HG02840 (cell line): ENCODE measurements at regions not wholly inside any gene's neighbourhood (a gene's known extent, or its start where the extent isn't known, plus 50 kb on each side); places are given as distances from the start of the nearest gene placed in this dataset.

Source experiments
- ATAC-seq: cut with Tn5 transposase; IDR thresholded peaks from one replicate; pipeline ENCODE4 v1.9.1; 2021; ENCODE audit warnings: mild to moderate bottlenecking, moderate library complexity, moderate number of reproducible peaks; ENCODE audit not compliant: unreplicated experiment, low FRiP score

DNA sequence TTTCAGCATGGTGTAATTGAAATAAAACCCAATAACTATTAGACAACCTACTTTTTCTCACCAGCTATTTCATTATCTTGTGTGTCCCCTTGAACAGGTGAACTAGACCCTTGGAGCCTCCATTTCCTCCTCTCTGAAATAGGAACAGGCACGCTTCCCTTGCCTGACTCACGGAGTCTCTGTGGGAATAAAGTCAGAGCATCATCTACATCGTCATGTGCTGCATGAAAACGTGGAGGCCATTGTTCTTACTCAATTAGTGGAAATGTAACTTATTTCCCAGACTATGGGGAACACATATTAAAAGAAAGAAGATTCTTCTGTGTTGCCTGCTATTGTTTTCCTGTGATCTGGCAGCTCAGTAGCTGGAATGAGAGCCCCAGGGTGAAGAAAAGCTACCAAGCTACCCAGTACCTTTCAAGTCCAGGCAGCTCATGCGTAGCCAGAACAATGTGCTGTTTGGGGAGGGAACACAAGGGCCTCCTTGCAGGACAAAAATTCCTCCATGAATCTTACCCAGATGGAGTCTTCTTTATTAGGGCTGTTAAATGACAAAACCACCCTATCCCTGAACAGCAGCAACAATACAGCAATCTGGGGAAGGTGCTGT lies 59.8 kb downstream of the SOX11 start:
- no peak for ATAC-seq

GRCh38 chr2:5756272-5756671 lies 64.1 kb downstream of the SOX11 start:
- no peak for ATAC-seq

DNA sequence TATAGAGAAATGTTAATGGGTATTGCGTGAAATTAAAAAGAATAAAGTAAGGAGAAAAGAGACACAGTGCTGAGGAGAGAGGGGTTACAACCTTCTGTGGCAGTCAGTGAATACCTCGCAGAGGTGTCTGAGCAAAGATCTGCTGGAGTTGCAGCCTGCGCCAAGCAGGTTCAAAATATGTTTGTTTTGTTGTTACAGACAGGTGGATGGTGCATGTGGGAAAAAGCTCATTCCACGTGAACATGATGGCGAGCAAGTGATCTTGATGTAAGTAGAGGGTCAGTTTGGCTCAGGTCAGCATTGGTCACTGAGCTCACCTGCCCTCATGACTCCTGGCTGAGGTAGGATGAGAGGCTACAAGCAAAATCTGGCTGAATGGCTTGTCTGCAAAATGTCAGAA lies 66.2 kb downstream of the SOX11 start:
- no peak for ATAC-seq

DNA sequence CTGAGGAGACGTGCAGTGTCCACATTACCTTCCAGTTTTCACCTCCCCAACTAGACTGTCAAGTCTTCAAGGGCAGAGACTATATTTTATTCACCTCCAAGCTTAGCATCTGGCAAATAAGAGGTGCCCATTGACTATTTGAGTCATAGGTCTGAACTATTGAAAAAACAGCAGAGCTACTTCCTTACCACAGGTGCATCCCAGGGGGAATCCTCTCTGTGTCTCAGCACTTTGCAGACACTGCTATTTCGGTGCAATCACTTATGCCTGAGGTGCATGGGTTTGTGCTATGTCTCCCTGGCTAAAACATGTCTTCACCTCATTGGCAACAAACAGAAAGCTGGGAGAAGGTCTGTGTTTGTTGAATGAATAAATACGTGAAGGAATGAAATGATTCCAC lies 67.8 kb downstream of the SOX11 start:
- ATAC-seq: no peak

- ATAC-seq: no peak
Measured at GRCh38 chr2:5763531-5763930, 71.3 kb downstream of the SOX11 start.

- ATAC-seq: no peak
Measured at GRCh38 chr2:5764041-5764440, 71.9 kb downstream of the SOX11 start.

- ATAC-seq: no peak
Measured at GRCh38 chr2:5766056-5766455, 73.9 kb downstream of the SOX11 start.

DNA sequence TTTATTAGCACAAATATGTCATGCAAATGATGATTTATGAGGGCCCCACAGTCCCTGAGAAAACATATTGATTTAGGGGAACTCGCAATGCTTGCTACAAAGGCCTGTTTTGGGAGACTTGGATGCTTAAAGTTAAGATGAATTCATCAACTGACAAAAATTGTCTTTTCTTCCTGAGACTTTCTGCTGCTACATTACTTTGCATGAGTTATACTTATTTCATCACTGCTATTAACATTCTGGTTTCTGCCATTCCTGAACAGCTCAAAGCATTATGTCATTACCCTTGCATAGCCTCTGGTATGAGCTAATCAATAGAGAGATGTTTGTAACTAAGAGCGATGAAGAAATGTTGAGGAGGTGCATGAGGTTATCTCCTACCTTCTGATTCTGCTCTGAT lies 74.4 kb downstream of the SOX11 start:
- no peak for ATAC-seq

GRCh38 chr2:5777131-5777535 lies 84.9 kb downstream of the SOX11 start:
- ATAC-seq: no peak

DNA sequence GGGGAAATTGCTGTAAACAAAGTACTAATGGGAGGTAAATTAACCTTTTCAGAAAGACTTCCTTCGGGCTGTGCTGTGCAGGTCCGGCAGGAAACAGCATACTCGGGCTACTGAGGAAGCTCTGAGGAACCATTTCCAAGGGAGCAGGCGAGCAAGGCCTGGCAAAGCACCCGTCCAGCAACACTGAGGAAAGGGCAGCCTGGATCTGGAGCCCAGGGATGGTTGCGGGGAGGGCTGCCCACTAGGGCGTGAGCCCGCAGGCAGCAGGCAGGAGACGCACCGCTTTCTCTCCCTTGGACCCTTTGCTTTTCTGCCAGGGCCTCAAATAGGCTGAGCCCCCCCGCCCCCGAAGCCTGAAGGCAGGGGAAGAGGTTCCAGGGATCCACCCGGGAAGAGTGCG lies 89.5 kb downstream of the SOX11 start:
- no peak for ATAC-seq

DNA sequence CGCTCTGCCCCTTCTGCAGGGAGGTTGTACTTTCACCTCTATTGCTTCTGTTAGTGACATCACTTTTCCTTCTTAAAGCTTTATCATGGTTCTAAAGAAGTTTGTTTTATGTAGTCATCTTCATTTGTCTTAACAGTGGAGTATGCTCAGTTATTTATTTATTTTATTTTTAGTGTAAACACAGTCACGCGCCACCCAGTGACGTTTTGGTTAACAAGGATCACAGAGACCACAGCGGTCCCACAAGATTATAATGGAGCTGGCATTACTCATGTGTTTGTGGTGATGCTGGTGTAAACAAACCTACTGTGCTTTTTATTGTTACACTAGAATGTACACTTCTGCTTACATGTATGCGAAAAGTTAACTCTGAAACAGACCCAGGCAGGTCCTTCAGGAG lies 89.9 kb downstream of the SOX11 start:
- no peak for ATAC-seq

DNA sequence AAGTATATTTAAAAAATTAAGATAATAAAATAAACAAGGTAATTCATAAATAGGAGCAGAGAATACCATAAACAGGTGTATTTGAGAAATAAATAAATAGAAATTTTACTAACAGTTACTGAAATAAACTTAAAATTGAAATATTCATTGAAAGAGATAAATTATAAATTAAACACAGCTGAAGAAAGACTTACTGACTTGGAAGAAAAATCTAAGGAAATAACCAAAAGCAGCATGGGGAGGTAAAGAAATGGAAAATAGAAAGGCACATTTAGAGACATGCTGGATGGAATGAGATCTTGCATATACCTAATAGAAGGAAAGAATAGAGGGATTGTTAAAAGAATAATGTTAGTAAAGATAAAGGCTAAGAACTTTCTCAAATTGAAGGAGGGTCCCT lies 96.3 kb downstream of the SOX11 start:
- ATAC-seq: no peak

DNA sequence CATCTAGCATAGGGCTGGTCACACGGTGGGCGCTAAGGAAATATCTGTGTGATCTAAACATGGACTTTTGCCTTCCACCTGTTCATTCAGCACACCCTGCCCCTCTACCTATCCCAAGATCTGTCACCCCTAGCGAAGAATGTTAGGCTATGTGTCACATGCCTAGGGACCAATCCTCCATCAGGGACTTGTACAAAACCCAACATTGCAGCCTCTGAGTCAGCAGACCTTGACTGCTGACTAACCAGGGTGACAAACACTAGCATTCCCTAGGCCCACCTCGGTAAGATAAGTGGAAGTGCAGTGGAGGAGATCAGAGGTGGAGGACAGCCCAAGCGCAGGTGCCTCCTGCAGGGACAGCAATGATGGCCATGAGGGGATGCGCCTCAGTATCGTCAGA lies 99.2 kb downstream of the SOX11 start:
- no peak for ATAC-seq

DNA sequence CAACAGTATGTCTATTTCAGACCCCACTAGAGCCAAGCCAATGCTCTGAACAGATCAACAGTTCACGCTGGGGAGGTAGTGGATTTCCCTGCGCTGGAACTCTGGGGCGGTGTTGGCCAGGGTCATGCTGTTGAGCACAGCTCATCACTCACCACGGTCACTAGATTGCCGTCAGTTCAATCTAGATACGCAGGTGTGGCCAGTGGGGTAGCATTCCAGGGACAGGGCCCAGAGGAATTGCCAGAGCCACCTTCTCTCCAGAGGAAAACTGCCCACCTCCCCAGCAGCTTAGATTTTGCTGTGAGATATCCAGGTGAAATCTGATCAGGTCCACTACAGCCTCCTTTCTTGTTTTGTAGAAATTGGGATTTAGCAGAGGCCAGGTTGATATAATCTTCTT lies 101.8 kb downstream of the SOX11 start:
- ATAC-seq: no peak

DNA sequence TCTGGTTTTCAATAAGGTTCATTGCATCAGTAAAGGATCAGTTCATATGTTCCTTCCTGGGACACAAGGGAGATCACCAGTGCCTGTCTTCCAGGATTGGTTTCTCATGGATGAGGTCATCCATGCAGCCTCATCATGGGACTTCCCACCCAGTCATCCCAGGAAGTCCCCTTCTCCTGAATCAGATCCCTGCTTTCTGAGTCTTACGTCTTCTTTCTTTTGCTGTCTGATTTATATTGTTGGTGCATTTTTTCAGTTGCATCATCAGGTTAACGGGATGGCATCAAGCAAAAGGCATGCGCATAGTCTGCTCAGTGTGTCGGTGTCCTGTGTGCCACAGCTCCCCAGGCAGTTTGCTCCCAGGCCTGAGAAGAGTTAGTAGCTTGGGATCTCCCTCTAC lies 105.9 kb downstream of the SOX11 start:
- no peak for ATAC-seq

DNA sequence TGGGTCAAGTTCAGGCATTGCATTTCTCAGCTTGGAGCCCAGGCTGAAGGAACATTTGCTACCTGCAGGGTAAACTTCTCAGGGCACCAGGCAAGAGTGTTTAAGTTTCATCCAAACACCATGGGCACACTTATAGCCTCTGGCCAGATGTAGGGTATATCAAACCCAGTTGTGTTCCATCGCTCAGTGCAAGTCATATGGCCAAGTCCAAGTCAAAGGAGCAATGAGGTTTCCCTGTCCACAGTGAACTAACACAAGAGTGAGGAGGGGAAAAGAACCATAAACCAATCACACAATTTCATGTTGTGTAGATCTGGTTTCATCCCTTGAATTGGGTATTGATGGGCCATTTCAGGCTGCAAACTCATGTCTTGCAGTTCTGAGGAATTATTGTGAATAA lies 107.2 kb downstream of the SOX11 start:
- ATAC-seq: no peak

DNA sequence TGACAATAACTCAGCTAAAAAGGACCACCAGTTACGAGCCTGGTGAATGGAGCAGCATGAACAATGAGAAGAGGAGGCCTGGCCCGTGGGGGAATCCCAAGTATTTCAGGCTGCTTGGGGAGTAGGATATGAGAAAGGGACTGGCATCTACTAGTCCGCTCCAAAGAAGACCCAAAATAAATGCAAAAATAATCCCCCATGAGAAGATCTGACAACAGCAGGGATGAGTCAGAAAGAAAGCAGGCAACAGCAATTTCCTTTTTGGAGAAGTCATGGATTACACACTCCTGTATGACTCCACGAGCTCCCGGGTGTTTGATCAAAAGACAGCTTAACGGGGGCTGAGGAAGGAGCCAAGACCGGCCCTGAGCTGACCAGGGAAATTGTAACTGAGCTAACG lies 111.4 kb downstream of the SOX11 start:
- ATAC-seq: no peak

DNA sequence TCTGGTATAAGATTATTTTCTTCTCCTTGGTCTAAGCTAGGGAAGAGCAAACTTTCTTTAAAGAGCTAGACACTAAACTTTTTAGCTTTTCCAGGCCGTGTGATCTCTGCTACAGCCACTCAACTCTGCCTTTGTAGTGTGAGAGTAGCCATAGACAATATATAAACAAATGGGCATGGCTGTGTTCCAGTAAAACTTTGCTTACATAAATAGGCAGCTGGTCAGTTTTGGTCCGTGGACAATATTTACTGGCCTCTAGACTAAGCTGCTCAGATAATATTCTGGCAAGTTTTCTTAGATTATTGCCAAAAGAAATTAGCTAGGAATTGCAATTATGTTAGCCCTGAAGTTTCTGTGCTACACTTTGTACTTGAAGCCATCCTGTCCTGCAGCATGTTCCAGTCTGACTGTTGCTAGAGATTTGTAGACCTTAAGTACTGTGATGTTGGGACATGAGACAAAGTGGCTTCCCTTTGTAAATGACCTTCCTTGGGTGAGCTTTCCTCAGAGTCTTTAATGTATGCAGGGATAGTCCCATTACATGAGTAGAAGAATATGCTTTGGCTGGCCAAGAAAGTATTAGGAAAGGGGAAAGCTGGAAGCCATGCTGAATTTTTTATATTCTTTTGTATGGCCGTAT lies 126.9 kb downstream of the SOX11 start:
- no peak for ATAC-seq

DNA sequence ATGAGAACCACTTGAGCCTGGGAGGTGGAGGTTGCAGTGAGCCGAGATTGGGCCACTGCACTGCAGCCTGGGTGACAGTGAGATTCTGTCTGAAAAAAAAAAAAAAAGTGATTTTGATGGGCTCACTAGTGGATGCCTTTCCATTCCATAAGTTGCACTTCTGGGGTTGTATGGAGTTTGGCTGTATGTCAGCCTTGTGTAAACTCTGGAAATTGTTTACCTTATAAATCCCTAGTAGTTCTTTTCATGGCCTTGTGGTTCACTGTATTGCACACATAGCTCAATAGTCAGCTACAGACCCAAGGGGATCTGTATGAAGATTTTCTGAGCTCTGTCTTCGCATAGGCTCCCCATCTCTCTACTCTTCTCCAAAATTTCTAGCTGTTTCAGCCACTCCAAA lies 131.9 kb downstream of the SOX11 start:
- ATAC-seq: no peak

DNA sequence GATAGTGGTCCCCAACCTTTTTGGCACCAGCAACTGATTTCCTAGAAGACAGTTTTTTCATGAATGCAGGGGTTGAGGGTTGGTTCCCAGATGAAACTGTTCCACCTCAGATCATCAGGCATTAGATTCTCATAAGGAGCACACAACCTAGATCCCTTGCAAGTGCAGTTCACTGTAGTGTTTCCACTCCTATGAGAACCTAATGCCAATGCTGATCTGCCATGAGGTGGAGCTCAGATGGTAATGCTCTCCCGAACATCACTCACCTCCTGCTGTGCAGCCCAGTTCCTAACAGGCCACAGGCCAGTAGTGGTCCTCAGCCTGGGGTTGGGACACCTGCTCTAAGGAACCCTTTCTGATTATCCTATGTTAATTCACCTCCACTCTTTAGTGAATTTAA lies 133.5 kb downstream of the SOX11 start:
- ATAC-seq: no peak

GRCh38 chr2:5826979-5827655 lies 134.9 kb downstream of the SOX11 start:
- no peak for ATAC-seq

DNA sequence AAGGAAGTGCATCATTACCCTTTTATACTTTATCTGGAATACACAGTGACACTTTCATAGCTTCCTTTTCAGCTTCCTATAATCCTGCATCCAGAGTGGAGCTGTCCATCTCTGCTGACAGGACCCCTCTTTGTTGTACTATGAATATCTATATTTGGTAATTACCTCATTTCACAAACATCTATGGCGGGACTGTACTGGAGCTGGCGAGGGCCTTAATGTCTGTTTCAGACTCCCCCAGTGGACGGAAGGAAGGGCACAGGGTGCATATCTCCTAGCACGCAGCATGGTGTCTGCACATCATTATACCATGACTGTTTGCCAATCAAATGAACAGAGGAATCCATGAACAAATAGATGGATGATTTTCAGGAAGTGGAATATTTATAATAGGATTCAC lies 142.3 kb downstream of the SOX11 start:
- ATAC-seq: no peak
